HEK293 (cell line): ENCODE measurements at regions not wholly inside any gene's neighbourhood (a gene's known extent, or its start where the extent isn't known, plus 50 kb on each side); places are given as distances from the start of the nearest gene placed in this dataset.

Experiments used
- CTCF ChIA-PET: fragments of 350-600 bp; formaldehyde crosslinking; extraction: SDS; loops from one replicate; lab custom pipeline; 2021; ENCODE audit warnings: antibody characterized with exemption; lab: Yijun Ruan, JAX
- POLR2A ChIA-PET: fragments of 300-600 bp; formaldehyde crosslinking; extraction: SDS; loops from one replicate; lab custom pipeline; 2020; ENCODE audit warnings: antibody characterized with exemption, inconsistent platforms; lab: Yijun Ruan, JAX
- H3K27ac ChIP-seq: fragments of 200-500 bp; sonication (Bioruptor generic); 2 replicates; pipeline ENCODE4 v1.5.1; 2014; ENCODE audit warnings: low read depth, low read length, control low read depth, inconsistent platforms; ENCODE audit errors: extremely low read depth
- H3K36me3 ChIP-seq, 2 experiments: fragments of 200-500 bp in 1 of 2; sonication (Bioruptor generic) in 1 of 2; 1 replicate in 1 of 2; 2 replicates in 1 of 2; pipeline ENCODE4 v1.5.1; 2014 to 2017; ENCODE audit warnings: inconsistent platforms in 2 of 2, low read length in 2 of 2; ENCODE audit not compliant: control insufficient read depth in 2 of 2, insufficient read depth in 1 of 2
- H3K4me1 ChIP-seq: fragments of 200-500 bp; sonication (Bioruptor generic); 2 replicates; pipeline ENCODE4 v1.5.1; 2014; ENCODE audit warnings: mild to moderate bottlenecking, low read length, inconsistent platforms; ENCODE audit not compliant: control insufficient read depth, insufficient read depth
- H3K4me3 ChIP-seq: 2 replicates; pipeline ENCODE4 v1.5.1; 2011; ENCODE audit warnings: low read depth, mild to moderate bottlenecking, control low read depth, low read length, moderate library complexity
- H3K9me3 ChIP-seq: fragments of 200-500 bp; sonication (Bioruptor generic); 2 replicates; pipeline ENCODE4 v1.5.1; 2014; ENCODE audit warnings: low read depth, low read length, inconsistent platforms; ENCODE audit not compliant: control insufficient read depth, insufficient read depth
- FEZF1 ChIP-seq: fragments of 450-650 bp; formaldehyde crosslinking; IDR thresholded peaks from 2 replicates; pipeline ENCODE4 v1.5.1; 2016; ENCODE audit warnings: missing biosample characterization, missing genetic modification characterization
- PRDM1 ChIP-seq: fragments of 450-650 bp; formaldehyde crosslinking; IDR thresholded peaks from 2 replicates; pipeline ENCODE4; 2016; ENCODE audit warnings: missing biosample characterization, missing genetic modification characterization
- RBAK ChIP-seq: fragments of 450-650 bp; formaldehyde crosslinking; IDR thresholded peaks from 2 replicates; pipeline ENCODE4 v1.5.1; 2016; ENCODE audit warnings: missing biosample characterization, missing genetic modification characterization
- REST ChIP-seq: fragments of 450-650 bp; formaldehyde crosslinking; IDR thresholded peaks from 2 replicates; pipeline ENCODE4 v1.5.1; 2016; ENCODE audit warnings: missing biosample characterization, missing genetic modification characterization
- SP2 ChIP-seq: fragments of 450-650 bp; formaldehyde crosslinking; IDR thresholded peaks from 2 replicates; pipeline ENCODE4 v1.5.1; 2016; ENCODE audit warnings: missing biosample characterization, missing genetic modification characterization
- TRIM28 ChIP-seq: IDR thresholded peaks from 2 replicates; pipeline ENCODE4 v1.6.1; 2011; ENCODE audit warnings: low read length, control low read depth, borderline replicate concordance
- TSHZ1 ChIP-seq: fragments of 450-650 bp; formaldehyde crosslinking; IDR thresholded peaks from 2 replicates; pipeline ENCODE4 v1.5.1; 2016; ENCODE audit warnings: missing biosample characterization, missing genetic modification characterization, borderline replicate concordance
- ZBTB8A ChIP-seq: fragments of 450-650 bp; formaldehyde crosslinking; IDR thresholded peaks from 2 replicates; pipeline ENCODE4 v1.5.1; 2016; ENCODE audit warnings: missing biosample characterization, missing genetic modification characterization
- ZNF26 ChIP-seq: fragments of 450-650 bp; formaldehyde crosslinking; IDR thresholded peaks from 2 replicates; pipeline ENCODE4 v1.5.1; 2016; ENCODE audit warnings: missing biosample characterization, missing genetic modification characterization
- ZNF302 ChIP-seq: fragments of 450-650 bp; formaldehyde crosslinking; IDR thresholded peaks from 2 replicates; pipeline ENCODE4 v1.5.1; 2016; ENCODE audit warnings: missing biosample characterization, missing genetic modification characterization, low read depth
- ZNF311 ChIP-seq: fragments of 450-650 bp; formaldehyde crosslinking; IDR thresholded peaks from 2 replicates; pipeline ENCODE4 v1.5.1; 2017; ENCODE audit warnings: missing biosample characterization, missing genetic modification characterization, borderline replicate concordance
- ZNF350 ChIP-seq: fragments of 450-650 bp; formaldehyde crosslinking; IDR thresholded peaks from 2 replicates; pipeline ENCODE4 v1.5.0; 2017; ENCODE audit warnings: missing biosample characterization, mild to moderate bottlenecking, missing genetic modification characterization
- ZNF362 ChIP-seq: fragments of 450-650 bp; formaldehyde crosslinking; IDR thresholded peaks from 2 replicates; pipeline ENCODE4 v1.5.1; 2016; ENCODE audit warnings: missing biosample characterization, missing genetic modification characterization
- ZNF404 ChIP-seq: fragments of 450-650 bp; formaldehyde crosslinking; IDR thresholded peaks from 2 replicates; pipeline ENCODE4 v1.5.1; 2017; ENCODE audit warnings: missing biosample characterization, missing genetic modification characterization
- ZNF521 ChIP-seq: fragments of 450-650 bp; formaldehyde crosslinking; IDR thresholded peaks from 2 replicates; pipeline ENCODE4 v1.5.1; 2017; ENCODE audit warnings: missing biosample characterization, mild to moderate bottlenecking, missing genetic modification characterization
- ZNF544 ChIP-seq: fragments of 450-650 bp; formaldehyde crosslinking; IDR thresholded peaks from 2 replicates; pipeline ENCODE4 v1.5.0; 2017; ENCODE audit warnings: missing biosample characterization, missing genetic modification characterization
- ZNF624 ChIP-seq: fragments of 450-650 bp; formaldehyde crosslinking; IDR thresholded peaks from 2 replicates; pipeline ENCODE4 v1.5.1; 2017; ENCODE audit warnings: missing biosample characterization, missing genetic modification characterization
- ZNF777 ChIP-seq: fragments of 450-650 bp; formaldehyde crosslinking; IDR thresholded peaks from 2 replicates; pipeline ENCODE4 v1.5.1; 2017; ENCODE audit warnings: missing biosample characterization, missing genetic modification characterization, borderline replicate concordance
- ZNF791 ChIP-seq: fragments of 450-650 bp; formaldehyde crosslinking; IDR thresholded peaks from 2 replicates; pipeline ENCODE4 v1.5.1; 2016; ENCODE audit warnings: missing biosample characterization, missing genetic modification characterization
- ZSCAN30 ChIP-seq: fragments of 450-650 bp; IDR thresholded peaks from 2 replicates; pipeline ENCODE4 v1.5.1; 2018; ENCODE audit warnings: missing biosample characterization, mild to moderate bottlenecking, missing genetic modification characterization, moderate library complexity
- ZXDB ChIP-seq: fragments of 450-650 bp; formaldehyde crosslinking; IDR thresholded peaks from 2 replicates; pipeline ENCODE4 v1.5.1; 2016; ENCODE audit warnings: missing biosample characterization, missing genetic modification characterization

- peaks cover 6% of the 10 kb centered on the region for H3K4me1 ChIP-seq
- H3K27ac ChIP-seq: no peak overlapping the region
- no peaks in the 10 kb centered on the region for H3K36me3 ChIP-seq
- no peaks in the 10 kb centered on the region for H3K9me3 ChIP-seq
- CTCF ChIA-PET: interaction anchor here (0.6 to 1.1 kb wide), 2 partner anchors 22 to 49 kb away, joined by 3 to 5 read pairs; no protein-coding TSS in a partner anchor
- TF ChIP-seq ZNF26 (tag by site-specific recombination) (peak; percentile 33; the same call in 1 of the 2 replicates), PRDM1 (tag by site-specific recombination) (no peak), ZNF791 (tag by site-specific recombination) (no peak)
- POLR2A ChIA-PET: no interaction called here
- H3K4me3 ChIP-seq: no peak overlapping the region
These were observed 224.8 kb downstream of the MEF2C start for GRCh38 chr5:88657906-88658775.

GRCh38 chr5:88657136-88657535 is 225.8 kb downstream of the MEF2C start:
- ChIA-PET POLR2A (no interaction called here), CTCF (no interaction called here)
- no peak overlapping the region for H3K4me3 ChIP-seq
- TF ChIP-seq ZXDB: no peak
- no peak for TF ChIP-seq ZNF404 (tag by site-specific recombination)
- no peak for TF ChIP-seq ZNF362 (tag by site-specific recombination)
- no peak for TF ChIP-seq ZNF521 (tag by site-specific recombination)
- no peak for TF ChIP-seq RBAK (tag by site-specific recombination)
- TF ChIP-seq TSHZ1: no peak
- no peaks in the 10 kb centered on the region for H3K9me3 ChIP-seq
- no peak overlapping the region for H3K27ac ChIP-seq
- peaks cover 5% of the 10 kb centered on the region for H3K4me1 ChIP-seq
- H3K36me3 ChIP-seq: no peaks in the 10 kb centered on the region

- H3K4me1 ChIP-seq: no peaks in the 10 kb centered on the region; the same call in 1 of the 2 replicates
- CTCF ChIA-PET: no interaction called here
- H3K36me3 ChIP-seq: no peaks in the 10 kb centered on the region
- no peak overlapping the region for H3K27ac ChIP-seq
- POLR2A ChIA-PET: no interaction called here
- H3K9me3 ChIP-seq: no peaks in the 10 kb centered on the region
- H3K4me3 ChIP-seq: no peak overlapping the region
- TF ChIP-seq ZNF311 (tag by site-specific recombination) (no peak), ZBTB8A (tag by site-specific recombination) (no peak), ZNF350 (tag by site-specific recombination) (no peak), REST (tag by site-specific recombination) (no peak), ZNF624 (tag by site-specific recombination) (no peak), TRIM28 (no peak), SP2 (tag by site-specific recombination) (no peak), ZNF302 (tag by site-specific recombination) (no peak), ZSCAN30 (tag by site-specific recombination) (no peak), ZNF777 (tag by site-specific recombination) (no peak), ZXDB (no peak), ZNF544 (tag by site-specific recombination) (no peak), FEZF1 (tag by site-specific recombination) (no peak)
These were observed 226.6 kb downstream of the MEF2C start for GRCh38 chr5:88656221-88656950.
